ENCODE measurements at regions not wholly inside any gene's neighbourhood (a gene's known extent, or its start where the extent isn't known, plus 50 kb on each side); places are given as distances from the start of the nearest gene placed in this dataset.

DNA sequence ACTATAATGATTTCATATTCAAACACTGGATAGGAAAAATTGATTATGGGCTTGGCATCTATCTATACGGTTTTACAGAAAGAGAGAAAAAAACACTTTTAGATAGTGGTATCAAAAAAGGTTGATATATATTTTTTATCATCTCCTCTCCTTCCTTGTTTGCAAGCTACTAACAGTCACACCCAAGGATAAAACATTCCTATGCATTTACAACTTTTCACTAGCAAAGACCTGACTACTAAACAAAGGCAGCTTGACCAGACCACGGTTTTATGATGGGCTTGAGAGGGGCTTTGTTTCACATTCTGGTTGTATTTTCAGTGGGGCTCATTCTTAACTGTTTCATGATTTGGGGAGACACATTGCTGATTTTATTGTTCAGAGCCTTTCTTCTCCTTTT is 477.6 kb upstream of the CITED2 start:
- Histone ChIP-seq H3K9ac (ENCODE audit: low read length) (no peak overlapping the region), H2AFZ (ENCODE audit: low read length) (no peak overlapping the region)

DNA sequence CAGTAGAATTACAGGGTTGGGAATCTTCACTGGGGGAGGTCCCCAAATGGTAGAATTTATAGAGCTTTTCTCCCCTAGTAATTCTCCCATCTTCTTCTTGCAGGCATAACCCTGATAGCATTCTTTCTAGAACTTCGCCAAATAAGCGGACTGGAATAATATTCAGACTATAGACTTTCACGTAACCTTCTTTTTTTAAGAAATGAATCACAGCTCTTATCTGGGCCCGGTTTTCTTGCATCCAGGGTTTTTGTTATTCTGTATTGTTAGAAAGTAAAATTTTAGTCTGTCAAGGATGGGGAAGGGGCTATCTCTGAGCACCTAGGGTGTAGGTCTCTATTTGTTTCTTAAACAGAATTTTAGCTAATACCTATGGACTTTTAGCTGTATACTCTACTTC is 476.8 kb upstream of the CITED2 start:
- no peaks in the 10 kb centered on the region for H3K36me3 ChIP-seq (replicated peaks; ENCODE audit: insufficient read depth, low read length)
- no peaks in the 10 kb centered on the region for H3K9me3 ChIP-seq (replicated peaks; ENCODE audit: insufficient read depth, low read length)
- no peaks in the 10 kb centered on the region for H3K27me3 ChIP-seq (replicated peaks; ENCODE audit: insufficient read depth, low read length)
- no peaks in the 10 kb centered on the region for H3K4me1 ChIP-seq (ENCODE audit: low read length)
- DNase-seq = no peak
- no peaks in the 10 kb centered on the region for H3K9me2 ChIP-seq (replicated peaks; ENCODE audit: insufficient read depth, low read length)
- no peaks in the 10 kb centered on the region for H4K20me1 ChIP-seq (ENCODE audit: insufficient read depth, low read length)
- H3K79me2 ChIP-seq (ENCODE audit: low read length) = no peaks in the 10 kb centered on the region
- no peak overlapping the region for H3K9ac ChIP-seq (ENCODE audit: low read length)
- H3K4me3 ChIP-seq (ENCODE audit: low read length) = no peak overlapping the region
- TF ChIP-seq EZH2phosphoT487 (IDR thresholded peaks at IDR 0.05; ENCODE audit: low read length) (no peak), EZH2 (optimal IDR thresholded peaks at IDR 0.05; ENCODE audit: low read depth, low read length) (no peak)
- TF ChIP-seq, protein P1, sequence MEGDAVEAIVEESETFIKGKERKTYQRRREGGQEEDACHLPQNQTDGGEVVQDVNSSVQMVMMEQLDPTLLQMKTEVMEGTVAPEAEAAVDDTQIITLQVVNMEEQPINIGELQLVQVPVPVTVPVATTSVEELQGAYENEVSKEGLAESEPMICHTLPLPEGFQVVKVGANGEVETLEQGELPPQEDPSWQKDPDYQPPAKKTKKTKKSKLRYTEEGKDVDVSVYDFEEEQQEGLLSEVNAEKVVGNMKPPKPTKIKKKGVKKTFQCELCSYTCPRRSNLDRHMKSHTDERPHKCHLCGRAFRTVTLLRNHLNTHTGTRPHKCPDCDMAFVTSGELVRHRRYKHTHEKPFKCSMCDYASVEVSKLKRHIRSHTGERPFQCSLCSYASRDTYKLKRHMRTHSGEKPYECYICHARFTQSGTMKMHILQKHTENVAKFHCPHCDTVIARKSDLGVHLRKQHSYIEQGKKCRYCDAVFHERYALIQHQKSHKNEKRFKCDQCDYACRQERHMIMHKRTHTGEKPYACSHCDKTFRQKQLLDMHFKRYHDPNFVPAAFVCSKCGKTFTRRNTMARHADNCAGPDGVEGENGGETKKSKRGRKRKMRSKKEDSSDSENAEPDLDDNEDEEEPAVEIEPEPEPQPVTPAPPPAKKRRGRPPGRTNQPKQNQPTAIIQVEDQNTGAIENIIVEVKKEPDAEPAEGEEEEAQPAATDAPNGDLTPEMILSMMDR (IDR thresholded peaks at IDR 0.05; ENCODE audit: low read length) = no peak
- no peak overlapping the region for H2AFZ ChIP-seq (ENCODE audit: low read length)
- no peaks in the 10 kb centered on the region for H3F3A ChIP-seq (ENCODE audit: insufficient read depth, low read length)
- no peak overlapping the region for H3K4me2 ChIP-seq (ENCODE audit: low read depth, low read length)
- H3K27ac ChIP-seq (ENCODE audit: low read length) = no peak overlapping the region

More for the DNA sequence above, 477.6 kb upstream of the CITED2 start:
- Histone ChIP-seq H3K36me3 (replicated peaks; ENCODE audit: insufficient read depth, low read length) (no peaks in the 10 kb centered on the region), H3K4me2 (ENCODE audit: low read depth, low read length) (no peak overlapping the region), H3F3A (ENCODE audit: insufficient read depth, low read length) (no peaks in the 10 kb centered on the region), H3K27me3 (replicated peaks; ENCODE audit: insufficient read depth, low read length) (no peaks in the 10 kb centered on the region), H3K9me3 (replicated peaks; ENCODE audit: insufficient read depth, low read length) (no peaks in the 10 kb centered on the region), H3K4me1 (ENCODE audit: low read length) (no peaks in the 10 kb centered on the region), H3K27ac (ENCODE audit: low read length) (no peak overlapping the region), H4K20me1 (ENCODE audit: insufficient read depth, low read length) (no peaks in the 10 kb centered on the region), H3K9me2 (replicated peaks; ENCODE audit: insufficient read depth, low read length) (no peaks in the 10 kb centered on the region), H3K79me2 (ENCODE audit: low read length) (no peaks in the 10 kb centered on the region), H3K4me3 (ENCODE audit: low read length) (no peak overlapping the region)
- TF ChIP-seq EZH2 (optimal IDR thresholded peaks at IDR 0.05; ENCODE audit: low read depth, low read length) (no peak), EZH2phosphoT487 (IDR thresholded peaks at IDR 0.05; ENCODE audit: low read length) (no peak)
- TF ChIP-seq, protein P1 (IDR thresholded peaks at IDR 0.05; ENCODE audit: low read length) = no peak
- DNase-seq = no peak

DNA sequence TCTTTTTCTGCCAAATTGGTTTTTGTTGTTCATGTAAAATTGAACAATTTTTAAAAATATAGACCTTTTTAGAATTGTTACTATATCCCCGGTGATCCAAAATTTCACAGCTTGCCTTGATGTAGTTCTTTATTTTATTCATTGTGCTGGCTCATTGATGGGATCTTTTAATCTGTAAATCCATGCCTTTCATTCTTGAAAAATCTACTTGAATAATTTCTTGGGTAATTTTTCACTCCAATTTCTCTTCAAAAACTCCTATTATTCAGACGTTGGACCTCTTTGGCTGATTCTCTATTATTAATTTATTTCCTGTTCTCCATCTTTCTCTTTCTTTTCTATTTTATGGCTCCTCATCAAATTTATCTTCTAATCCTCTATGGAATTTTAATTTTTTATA is 476.1 kb upstream of the CITED2 start:
- H3K27ac ChIP-seq (ENCODE audit: low read length) = no peak overlapping the region
- TF ChIP-seq EZH2 (optimal IDR thresholded peaks at IDR 0.05; ENCODE audit: low read depth, low read length) (no peak), EZH2phosphoT487 (IDR thresholded peaks at IDR 0.05; ENCODE audit: low read length) (no peak)
- TF ChIP-seq, protein P1 (IDR thresholded peaks at IDR 0.05; ENCODE audit: low read length) = no peak
- no peak overlapping the region for H3K4me2 ChIP-seq (ENCODE audit: low read depth, low read length)
- no peaks in the 10 kb centered on the region for H4K20me1 ChIP-seq (ENCODE audit: insufficient read depth, low read length)
- H3K4me1 ChIP-seq (ENCODE audit: low read length) = no peaks in the 10 kb centered on the region
- no peak for DNase-seq
- H3K79me2 ChIP-seq (ENCODE audit: low read length) = no peaks in the 10 kb centered on the region
- H3K9me3 ChIP-seq (replicated peaks; ENCODE audit: insufficient read depth, low read length) = no peaks in the 10 kb centered on the region
- H3K9me2 ChIP-seq (replicated peaks; ENCODE audit: insufficient read depth, low read length) = no peaks in the 10 kb centered on the region
- H2AFZ ChIP-seq (ENCODE audit: low read length) = no peak overlapping the region
- H3K4me3 ChIP-seq (ENCODE audit: low read length) = no peak overlapping the region
- no peaks in the 10 kb centered on the region for H3K27me3 ChIP-seq (replicated peaks; ENCODE audit: insufficient read depth, low read length)
- H3K9ac ChIP-seq (ENCODE audit: low read length) = no peak overlapping the region
- H3K36me3 ChIP-seq (replicated peaks; ENCODE audit: insufficient read depth, low read length) = no peaks in the 10 kb centered on the region
- H3F3A ChIP-seq (ENCODE audit: insufficient read depth, low read length) = no peaks in the 10 kb centered on the region
